ENCODE measurements at regions not wholly inside any gene's neighbourhood (a gene's known extent, or its start where the extent isn't known, plus 50 kb on each side); places are given as distances from the start of the nearest gene placed in this dataset.

GRCh38 chr19:31491242-31491641, 142.0 kb upstream of the TSHZ3 start:
- no peak for DNase-seq (ENCODE audit: low read depth in 1 of 2, low spot score in 2 of 2)
- no peak overlapping the region for H2BK12ac ChIP-seq (ENCODE audit: low read depth, low read length)
- H3K4me2 ChIP-seq (ENCODE audit: insufficient read depth in 1 of 2, low read depth in 2 of 2, low read length in 2 of 2) = no peak overlapping the region
- no peak overlapping the region for H4K5ac ChIP-seq (ENCODE audit: insufficient read length, low read depth, low read length)
- no peak overlapping the region for H3K4me3 ChIP-seq (ENCODE audit: extremely low read depth in 1 of 4, insufficient read depth in 2 of 4, low read depth in 3 of 4, low read length in 4 of 4)
- no peak overlapping the region for H3K9ac ChIP-seq (replicated peaks in 1 of 4; ENCODE audit: extremely low read depth in 1 of 4, low read depth in 3 of 4, low read length in 3 of 4)
- H3K23me2 ChIP-seq (ENCODE audit: low read depth, low read length) = no peaks in the 10 kb centered on the region
- no peak overlapping the region for H4K91ac ChIP-seq (replicated peaks; ENCODE audit: insufficient read length, low read length)
- no peak overlapping the region for H3K4ac ChIP-seq (replicated peaks; ENCODE audit: insufficient read length, low read depth, low read length)
- H3K4me1 ChIP-seq (replicated peaks in 1 of 4; ENCODE audit: control insufficient read depth in 3 of 4, insufficient read depth in 4 of 4, low read length in 3 of 4) = no peaks in the 10 kb centered on the region
- H4K8ac ChIP-seq (ENCODE audit: extremely low read depth, insufficient read depth, low read length) = no peak overlapping the region
- WGBS, 2 experiments (ENCODE audit: extremely low coverage in 1 of 2, insufficient coverage in 1 of 2, insufficient read length in 1 of 2, insufficient replicate concordance in 2 of 2, low coverage in 1 of 2, low lambda C conversion rate in 2 of 2, missing lambda C conversion rate in 1 of 2) = 86% methylated on average over 4 of the region's 4 CpGs; no CpG with 5 or more reads in 1 of the 2 experiments
- no peaks in the 10 kb centered on the region for H3K79me2 ChIP-seq (ENCODE audit: control insufficient read depth in 1 of 2, insufficient read depth in 2 of 2, low read length in 2 of 2)
- no peak overlapping the region for H2AFZ ChIP-seq (ENCODE audit: low read length)
- H3K9me3 ChIP-seq (ENCODE audit: insufficient read depth in 2 of 2, low read depth in 1 of 2, low read length in 1 of 2) = peaks cover 4 to 6% of the 10 kb centered on the region in 2 experiments; a peak in 3 of 4 replicates
- H3K79me1 ChIP-seq (ENCODE audit: low read depth, low read length) = no peaks in the 10 kb centered on the region
- H3K14ac ChIP-seq (ENCODE audit: insufficient read length) = no peak overlapping the region
- no peak overlapping the region for H2BK15ac ChIP-seq (ENCODE audit: low read length)
- H3K56ac ChIP-seq (replicated peaks; ENCODE audit: insufficient read length, low read depth, low read length) = no peak overlapping the region
- CTCF ChIA-PET (ENCODE audit: partially characterized antibody) = interaction anchor here (0.7 to 1.4 kb wide), 6 partner anchors 14 to 1617 kb away, joined by 3 to 5 read pairs (median 3); no protein-coding TSS in a partner anchor
- FAIRE-seq = no peak
- no peaks in the 10 kb centered on the region for H3K27me3 ChIP-seq (replicated peaks in 1 of 4; ENCODE audit: control insufficient read depth in 3 of 4, extremely low read depth in 1 of 4, insufficient read depth in 3 of 4, low read length in 3 of 4)
- H2BK5ac ChIP-seq (ENCODE audit: low read depth, low read length) = no peak overlapping the region
- POLR2A ChIA-PET (ENCODE audit: partially characterized antibody) = no interaction called here
- H3K18ac ChIP-seq (ENCODE audit: extremely low read depth, low read length) = no peak overlapping the region
- H3K23ac ChIP-seq (ENCODE audit: insufficient read length) = no peak overlapping the region
- no peaks in the 10 kb centered on the region for H4K20me1 ChIP-seq (replicated peaks in 1 of 2; ENCODE audit: control insufficient read depth in 1 of 2, insufficient read depth in 2 of 2, low read length in 2 of 2)
- H2BK120ac ChIP-seq (replicated peaks; ENCODE audit: low read depth, low read length) = no peak overlapping the region
- H2BK20ac ChIP-seq (ENCODE audit: low read length) = no peak overlapping the region
- H2AK5ac ChIP-seq (ENCODE audit: low read depth, low read length) = no peak overlapping the region
- no peaks in the 10 kb centered on the region for H3K36me3 ChIP-seq (ENCODE audit: control insufficient read depth in 2 of 4, insufficient read depth in 4 of 4, low read length in 3 of 4)
- H3K27ac ChIP-seq (ENCODE audit: low read depth, low read length) = no peak overlapping the region
- TF ChIP-seq NRF1 (IDR thresholded peaks at IDR 0.05; ENCODE audit: low read depth, low read length) (no peak), RNF2 (IDR thresholded peaks at IDR 0.05; ENCODE audit: borderline replicate concordance, low read depth, low read length, missing control alignments, poor library complexity, severe bottlenecking) (no peak), JUN (IDR thresholded peaks at IDR 0.05; ENCODE audit: low read depth, low read length) (no peak), GTF2F1 (IDR thresholded peaks at IDR 0.05; ENCODE audit: borderline replicate concordance, low read depth, low read length) (no peak), POLR2AphosphoS5 (IDR thresholded peaks at IDR 0.05; ENCODE audit: low read depth, low read length) (no peak), TEAD4 (IDR thresholded peaks at IDR 0.05; ENCODE audit: low read depth, low read length) (no peak), KDM5A (IDR thresholded peaks at IDR 0.05; ENCODE audit: low read length) (no peak), USF2 (IDR thresholded peaks at IDR 0.05; ENCODE audit: low read length) (no peak), ATF2 (IDR thresholded peaks at IDR 0.05; ENCODE audit: low read length) (no peak), CEBPB (IDR thresholded peaks at IDR 0.05; ENCODE audit: low read depth, low read length) (no peak), SIX5 (IDR thresholded peaks at IDR 0.05; ENCODE audit: low read depth, low read length) (no peak), BRCA1 (IDR thresholded peaks at IDR 0.05; ENCODE audit: low read depth, low read length) (no peak), SIRT6 (IDR thresholded peaks at IDR 0.05; ENCODE audit: low read length) (no peak)
